ENCODE measurements at regions not wholly inside any gene's neighbourhood (a gene's known extent, or its start where the extent isn't known, plus 50 kb on each side); places are given as distances from the start of the nearest gene placed in this dataset.
A peak's percentile ranks its signal among the peaks of the same experiment; 100 is the strongest.

GRCh38 chr2:238652053-238652770, 195.7 kb upstream of the TWIST2 start:
- DNase-seq (no peak), ATAC-seq (ENCODE audit: insufficient read depth, low FRiP score) (no peak)
- peaks cover 0 to 8% (median 0%) of the 10 kb centered on the region in 5 donors for H3K4me1 ChIP-seq (ENCODE audit: control insufficient read depth in 5 of 5, insufficient read depth in 5 of 5, low read length in 5 of 5)
- no peak overlapping the region for H3K4me3 ChIP-seq
- no peak overlapping the region for H3K27ac ChIP-seq (ENCODE audit: low read depth in 1 of 2, low read length in 1 of 2)
- 92 to 94% methylated on average over 15 of the region's 15 CpGs for WGBS, 2 donors
- TF ChIP-seq CTCF (IDR thresholded peaks at IDR 0.05; ENCODE audit: control extremely low read depth, extremely low read depth) = no peak
- no peaks in the 10 kb centered on the region for H3K36me3 ChIP-seq (ENCODE audit: control insufficient read depth in 4 of 4, insufficient read depth in 4 of 4, low read length in 4 of 4)
- H3K27me3 ChIP-seq (ENCODE audit: control insufficient read depth in 3 of 3, insufficient read depth in 3 of 3, low read length in 2 of 3) = no peaks in the 10 kb centered on the region
- no peak overlapping the region for H3K9ac ChIP-seq (ENCODE audit: insufficient read depth in 1 of 2, low read length in 2 of 2)
- peaks cover 0 to 2% (median 0%) of the 10 kb centered on the region in 4 donors for H3K9me3 ChIP-seq (ENCODE audit: control insufficient read depth in 4 of 4, insufficient read depth in 3 of 4, low read length in 3 of 4)

- no peak for TF ChIP-seq CTCF (IDR thresholded peaks at IDR 0.05; ENCODE audit: control extremely low read depth, extremely low read depth)
- WGBS, 2 donors = 93 to 94% methylated on average over 9 to 10 of the region's 13 CpGs
- no peak for ATAC-seq (ENCODE audit: insufficient read depth, low FRiP score)
Observed at GRCh38 chr2:238652771-238653157, 195.1 kb upstream of the TWIST2 start.

GRCh38 chr2:238653431-238654109, 194.3 kb upstream of the TWIST2 start:
- no peaks in the 10 kb centered on the region for H3K36me3 ChIP-seq (ENCODE audit: control insufficient read depth in 4 of 4, insufficient read depth in 4 of 4, low read length in 4 of 4)
- H3K9me3 ChIP-seq (ENCODE audit: control insufficient read depth in 4 of 4, insufficient read depth in 3 of 4, low read length in 3 of 4) = peaks cover 0 to 2% (median 0%) of the 10 kb centered on the region in 4 donors
- H3K27me3 ChIP-seq (ENCODE audit: control insufficient read depth in 3 of 3, insufficient read depth in 3 of 3, low read length in 2 of 3) = no peaks in the 10 kb centered on the region
- no peak overlapping the region for H3K27ac ChIP-seq (ENCODE audit: low read depth in 1 of 2, low read length in 1 of 2)
- H3K9ac ChIP-seq (ENCODE audit: insufficient read depth in 1 of 2, low read length in 2 of 2) = peak overlapping the region in 1 of 2 donors; percentile 0
- no peak for ATAC-seq (ENCODE audit: insufficient read depth, low FRiP score)
- TF ChIP-seq CTCF (IDR thresholded peaks at IDR 0.05; ENCODE audit: control extremely low read depth, extremely low read depth) = no peak
- peaks cover 0 to 8% (median 0%) of the 10 kb centered on the region in 5 donors for H3K4me1 ChIP-seq (ENCODE audit: control insufficient read depth in 5 of 5, insufficient read depth in 5 of 5, low read length in 5 of 5)
- WGBS, 2 donors = 77 to 82% methylated on average over 13 of the region's 13 CpGs
- no peak overlapping the region for H3K4me3 ChIP-seq
- DNase-seq = no peak

More at GRCh38 chr2:238652771-238653157, 195.1 kb upstream of the TWIST2 start:
- Histone ChIP-seq H3K4me3 (no peak overlapping the region), H3K9me3 (ENCODE audit: control insufficient read depth in 4 of 4, insufficient read depth in 3 of 4, low read length in 3 of 4) (peaks cover 0 to 2% (median 0%) of the 10 kb centered on the region in 4 donors), H3K27me3 (ENCODE audit: control insufficient read depth in 3 of 3, insufficient read depth in 3 of 3, low read length in 2 of 3) (no peaks in the 10 kb centered on the region), H3K4me1 (ENCODE audit: control insufficient read depth in 5 of 5, insufficient read depth in 5 of 5, low read length in 5 of 5) (peaks cover 0 to 8% (median 0%) of the 10 kb centered on the region in 5 donors), H3K9ac (ENCODE audit: insufficient read depth in 1 of 2, low read length in 2 of 2) (no peak overlapping the region), H3K36me3 (ENCODE audit: control insufficient read depth in 4 of 4, insufficient read depth in 4 of 4, low read length in 4 of 4) (no peaks in the 10 kb centered on the region), H3K27ac (ENCODE audit: low read depth in 1 of 2, low read length in 1 of 2) (no peak overlapping the region)
- DNase-seq = no peak
